Stimulated activated CD8-positive, alpha-beta memory T cell treated with anti-CD3 and anti-CD28 coated beads, Interleukin-7, amount 100 ng/mL, for 48 hours (primary cell): ENCODE measurements at regions not wholly inside any gene's neighbourhood (a gene's known extent, or its start where the extent isn't known, plus 50 kb on each side); places are given as distances from the start of the nearest gene placed in this dataset.
"Not testable (repeated sequence)": the region's sequence is repeated elsewhere in the genome, so short reads cannot be mapped to it uniquely, and the experiment has no call there.

Source experiments
- DNase-seq, 2 donors: peaks; one replicate each; pipeline ENCODE4 v3.0.0-alpha.2; 2020; ENCODE audit warnings: low read depth in 1 of 2; ENCODE audit errors: extremely low read depth in 1 of 2

DNA sequence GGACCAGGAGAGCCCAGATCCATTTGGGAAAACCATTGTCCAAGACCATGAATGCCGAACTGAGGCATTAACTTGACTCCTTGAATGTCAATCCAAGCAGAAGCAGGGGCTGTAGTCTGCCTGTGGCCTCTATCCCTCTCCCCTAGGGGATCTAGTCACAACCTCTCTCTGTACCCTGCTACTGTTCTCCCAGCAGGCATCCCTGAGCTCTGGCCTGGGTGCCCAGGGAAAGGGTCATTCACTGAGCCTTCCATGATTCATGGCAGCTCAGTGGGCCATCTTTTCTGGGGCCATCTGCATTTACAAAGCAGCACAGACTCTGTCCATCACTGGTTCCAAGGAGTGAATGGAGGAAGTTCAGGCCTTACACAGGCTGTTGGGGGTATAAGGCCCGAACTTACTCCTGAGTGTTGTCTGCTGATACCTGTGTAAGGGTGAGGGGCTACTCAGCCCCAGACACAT is 151.8 kb downstream of the ZFP36L2 start:
- no peak for DNase-seq

DNA sequence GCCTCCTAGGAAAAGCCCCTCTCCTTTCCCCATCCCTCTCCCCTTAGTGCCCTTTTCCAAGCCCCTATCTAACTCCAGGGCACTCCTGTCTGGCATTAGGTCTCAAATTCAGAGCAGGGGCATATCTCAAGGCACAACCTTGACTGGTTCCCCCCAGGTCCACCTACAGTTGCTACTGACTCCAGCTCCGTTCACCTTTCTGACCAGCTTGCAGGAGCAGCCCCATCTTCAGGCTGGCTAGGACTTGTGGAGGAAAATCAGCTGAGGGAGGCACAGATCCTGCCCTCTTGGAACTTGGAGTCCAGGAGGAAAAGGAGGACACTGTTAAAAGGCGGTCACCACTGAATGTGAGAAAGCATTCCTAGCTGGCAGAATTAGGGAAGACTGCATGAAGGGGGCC is 152.4 kb downstream of the ZFP36L2 start:
- no peak for DNase-seq

DNA sequence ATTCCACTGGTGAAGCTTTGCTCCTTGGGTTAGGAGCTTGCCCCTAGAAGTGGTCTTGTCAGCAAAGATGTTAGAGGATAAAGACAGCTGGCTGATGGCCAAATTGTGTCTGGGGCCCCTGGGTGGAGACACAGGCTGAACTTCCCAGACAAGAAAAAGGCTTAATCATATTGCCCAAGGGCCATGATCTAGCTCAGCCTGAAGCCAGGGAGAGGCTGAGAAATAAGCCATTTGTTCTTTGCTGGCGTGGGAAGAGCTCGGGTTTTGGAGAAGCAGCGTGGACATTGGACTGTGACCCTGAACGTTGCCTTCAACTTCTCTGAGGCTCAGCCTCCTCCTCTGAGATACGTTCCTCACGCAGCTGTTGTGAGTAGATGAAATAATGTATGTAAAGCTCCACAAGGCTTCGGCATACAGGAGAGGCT is 153.0 kb downstream of the ZFP36L2 start:
- DNase-seq, result no peak

DNA sequence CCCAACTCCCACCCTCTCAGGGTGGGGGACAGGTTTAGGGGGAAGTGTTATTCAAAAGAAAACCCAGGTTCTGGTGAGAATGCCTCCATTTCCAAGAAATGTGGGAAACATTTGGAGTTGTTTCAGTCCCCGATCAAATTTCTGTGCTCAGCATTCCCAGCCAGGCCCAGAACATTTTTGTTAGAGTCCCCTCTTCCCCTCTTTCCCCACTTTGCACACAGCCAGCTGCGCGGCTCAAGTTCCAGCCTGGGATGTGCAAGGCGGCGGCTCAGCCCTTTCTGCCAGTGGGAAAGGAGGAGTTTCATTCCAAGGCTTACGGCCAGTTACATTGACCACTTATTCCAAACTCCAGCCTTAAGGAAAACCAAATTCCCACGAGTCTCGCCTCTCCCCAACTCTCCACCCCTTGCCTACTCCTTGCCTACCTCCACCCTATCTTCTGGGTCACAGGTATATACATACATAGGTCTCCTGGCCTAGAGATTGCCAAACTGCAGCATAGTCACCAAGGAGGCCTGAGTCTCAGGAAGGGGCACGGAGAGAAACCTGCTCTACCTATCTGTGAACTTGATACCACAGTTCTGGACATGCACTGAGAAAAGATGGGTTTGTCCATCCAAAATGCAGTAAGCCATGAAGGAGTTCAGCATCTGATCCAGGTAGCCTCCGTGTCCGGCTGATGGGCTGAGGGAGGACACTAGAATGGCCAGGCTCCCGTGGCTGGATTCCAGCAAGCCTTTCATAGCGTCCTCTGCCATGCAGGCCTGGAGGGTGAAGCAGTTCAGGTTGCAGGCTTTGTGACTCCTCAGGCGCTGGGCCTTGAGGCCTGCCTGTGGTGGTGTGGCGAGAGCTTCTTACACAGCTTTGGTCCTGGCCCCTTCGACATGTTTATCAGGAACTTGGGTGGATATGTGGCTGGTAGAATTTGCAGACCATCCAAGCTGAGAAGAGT is 154.5 kb downstream of the ZFP36L2 start:
- no peak for DNase-seq

DNA sequence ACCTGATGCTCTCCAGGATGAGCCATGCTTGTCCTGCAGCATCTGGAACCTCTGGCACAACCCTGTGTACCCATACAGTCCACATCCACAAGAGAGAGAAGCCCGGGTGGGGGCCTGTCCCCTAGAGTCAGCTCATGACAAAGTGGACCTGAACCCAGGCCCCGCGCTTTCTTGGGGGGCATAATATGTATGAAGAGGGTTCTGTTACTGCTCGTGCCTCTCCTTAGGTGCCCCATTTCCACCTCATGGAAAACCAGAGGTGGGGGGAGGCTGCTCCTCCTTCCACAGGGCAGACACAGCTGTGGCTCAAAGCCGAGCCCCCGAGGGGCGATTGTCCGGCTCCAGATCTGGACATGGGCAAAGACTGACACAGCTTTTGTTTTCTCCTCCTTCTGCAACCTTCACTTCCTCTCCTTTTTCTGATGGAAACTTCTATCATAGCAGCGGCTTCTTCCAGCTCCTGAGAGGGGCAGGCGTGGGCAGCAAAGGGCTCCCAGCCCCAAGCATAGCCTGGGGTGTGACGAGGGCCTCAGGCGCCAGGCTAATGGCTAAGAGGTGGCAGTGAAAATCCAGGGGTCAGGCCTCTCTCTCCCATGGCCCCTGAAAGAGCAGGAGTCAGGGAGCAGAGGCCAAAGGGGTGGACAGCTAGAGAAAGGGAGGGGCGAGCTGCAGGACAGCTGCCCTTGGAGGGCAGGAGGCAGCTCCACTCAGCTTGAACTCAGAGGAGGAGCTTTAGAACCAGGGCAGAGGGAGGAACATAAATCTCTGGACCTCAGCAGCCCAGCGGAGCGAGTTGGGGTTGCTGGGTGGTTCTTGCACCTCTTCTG is 155.5 kb downstream of the ZFP36L2 start:
- DNase-seq, result no peak

DNA sequence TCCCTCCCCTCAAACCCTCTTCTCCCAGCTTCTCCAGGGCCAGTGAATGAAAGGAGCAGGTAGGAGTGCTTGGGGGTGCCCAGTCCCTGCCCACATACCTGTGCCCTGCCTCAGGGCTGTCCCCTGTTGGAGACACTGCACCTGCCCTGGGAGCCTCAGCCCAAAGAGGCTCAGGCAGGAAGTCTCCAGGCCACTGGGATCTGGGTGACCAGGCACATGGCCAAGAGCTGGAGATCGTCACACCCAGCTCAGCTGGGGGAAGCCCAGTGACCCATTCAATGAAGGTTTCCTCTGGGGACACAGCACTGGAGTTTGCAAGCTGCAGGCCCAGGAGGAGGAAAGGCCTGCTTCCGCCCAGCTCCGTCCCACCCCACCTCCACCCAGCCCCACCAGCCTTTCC is 156.4 kb downstream of the ZFP36L2 start:
- no peak for DNase-seq

DNA sequence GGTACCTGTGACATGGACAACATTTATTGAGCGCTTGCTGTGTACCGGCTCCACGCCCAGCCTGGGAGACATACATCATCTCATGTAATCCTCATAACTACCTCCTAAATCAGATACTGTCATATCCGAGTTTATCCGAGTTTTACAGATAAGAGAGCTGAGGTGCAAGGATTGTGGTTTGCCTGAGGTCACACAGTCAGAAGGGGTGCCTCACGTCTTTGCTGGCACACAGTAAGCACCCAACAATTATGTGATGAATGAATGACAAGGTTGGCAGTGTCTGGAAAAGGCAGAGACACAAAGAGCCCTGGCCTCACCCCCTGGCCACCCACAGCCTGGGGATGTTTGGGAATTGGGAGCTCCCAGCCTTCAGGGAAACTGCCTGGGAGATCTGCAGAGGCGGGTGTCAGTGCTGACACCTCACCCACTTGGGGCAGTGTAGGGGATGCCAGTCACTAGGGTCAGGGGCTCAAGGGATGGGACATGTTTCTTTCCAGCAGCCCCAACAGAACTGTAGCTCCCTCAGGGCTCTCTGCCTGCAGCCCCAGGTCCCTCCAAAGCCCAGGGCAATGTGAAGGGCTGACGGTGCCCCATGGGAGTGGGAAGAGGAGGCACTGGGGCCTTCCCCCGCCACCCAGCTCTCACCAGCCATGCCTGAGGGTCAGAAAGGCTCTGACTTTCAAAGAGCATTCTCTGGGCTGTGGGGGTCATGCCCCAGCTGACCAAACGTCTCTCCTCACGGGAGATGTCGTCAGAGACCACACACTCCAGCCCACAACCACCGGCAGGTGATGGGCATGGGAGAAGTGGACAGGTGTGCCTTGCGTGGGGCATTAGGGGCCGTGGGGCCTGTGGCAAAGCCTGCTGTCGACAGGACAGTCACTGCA is 157.5 kb downstream of the ZFP36L2 start:
- no peak for DNase-seq

DNA sequence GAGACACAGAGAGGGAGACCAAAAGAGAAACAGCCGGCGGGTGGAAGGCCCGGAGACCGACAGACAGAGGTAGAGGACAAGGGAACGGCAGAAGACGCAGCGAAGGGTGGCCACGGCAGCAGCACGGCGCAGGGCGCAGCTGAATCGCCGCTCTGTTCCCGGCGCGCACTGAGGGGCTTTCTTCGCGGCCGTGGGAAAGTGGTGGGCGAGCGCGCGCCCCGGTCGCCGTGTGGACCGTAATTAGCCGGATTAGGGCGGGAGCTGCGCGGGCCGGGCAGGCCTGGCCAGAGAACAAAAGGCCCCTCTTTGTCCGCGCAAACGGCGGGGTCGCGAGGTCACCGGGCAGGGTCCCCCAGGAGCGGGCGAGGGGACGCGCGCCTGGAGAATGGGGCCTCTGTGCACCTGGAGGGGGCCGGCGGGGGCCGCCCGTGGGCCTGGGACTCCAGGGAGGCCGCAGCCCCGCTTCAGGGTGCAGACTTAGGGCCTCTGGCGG is 158.3 kb downstream of the ZFP36L2 start:
- DNase-seq, result no peak

DNA sequence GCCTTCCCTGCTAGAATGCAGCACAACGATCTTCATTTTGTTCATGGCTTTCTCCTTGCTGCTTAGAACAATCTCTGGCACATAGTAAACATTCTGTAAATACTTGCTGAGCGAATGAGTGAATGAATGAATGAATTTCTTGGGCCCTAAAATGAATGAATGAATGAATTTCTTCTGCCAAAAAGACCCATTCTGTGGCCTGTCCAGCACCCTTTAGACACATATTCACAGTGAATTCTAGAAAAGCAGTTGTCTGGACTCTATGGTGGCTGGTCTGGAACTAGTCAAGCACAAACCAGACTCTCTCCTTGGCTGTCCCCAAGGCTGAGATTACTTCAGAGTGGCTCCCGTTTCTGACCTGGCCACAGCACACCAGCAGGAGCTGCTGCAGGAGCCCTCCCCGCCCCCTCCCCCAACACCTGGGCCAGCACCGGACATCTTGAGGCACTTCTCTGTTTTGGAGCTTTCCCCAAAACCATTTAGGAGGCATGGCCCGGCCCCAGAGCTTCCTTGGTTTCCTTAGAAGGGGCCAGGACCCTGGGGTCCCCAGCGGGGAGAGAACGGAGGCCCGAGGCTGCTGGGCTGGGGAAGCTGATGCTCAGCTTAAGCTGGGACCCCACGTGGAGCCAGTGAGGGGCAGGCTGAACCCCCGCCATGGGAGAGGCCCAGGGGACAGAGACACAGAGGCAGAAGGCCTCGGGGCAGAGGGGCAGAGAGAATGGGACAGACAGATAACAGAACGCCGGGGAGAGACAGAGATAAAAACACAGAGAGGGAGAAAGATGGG is 159.0 kb downstream of the ZFP36L2 start:
- DNase-seq, result no peak

DNA sequence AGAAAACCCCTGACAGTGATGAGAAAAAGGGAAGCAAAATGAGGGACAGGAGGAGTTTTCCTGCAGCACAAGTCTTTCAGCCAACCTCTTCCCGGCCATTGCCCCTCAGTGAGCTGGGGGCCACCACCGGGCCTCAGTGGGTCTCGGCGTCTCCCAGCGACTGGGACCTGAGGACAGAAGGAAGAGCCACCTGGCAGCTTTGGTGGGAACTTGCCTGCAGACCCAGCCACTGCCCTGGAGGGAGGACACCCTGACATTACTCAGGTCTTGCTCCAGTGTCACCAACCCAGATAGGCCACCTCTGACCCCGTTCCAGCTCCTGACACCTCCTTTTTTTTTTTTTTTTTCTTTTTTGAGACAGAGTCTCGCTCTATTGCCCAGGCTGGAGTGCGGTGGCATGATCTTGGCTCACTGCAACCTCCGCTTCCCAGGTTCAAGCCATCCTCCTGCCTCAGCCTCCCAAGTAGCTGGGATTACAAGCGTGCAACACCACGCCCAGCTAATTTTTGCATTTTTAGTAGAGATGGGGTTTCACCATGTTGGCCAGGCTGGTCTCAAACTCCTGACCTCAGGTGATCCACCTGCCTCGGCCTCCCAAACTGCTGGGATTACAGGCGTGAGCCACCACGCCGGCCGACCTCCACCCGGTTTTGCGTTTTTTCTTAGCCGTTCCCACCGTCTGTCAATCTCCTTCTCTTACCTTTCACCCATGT is 159.7 kb downstream of the ZFP36L2 start:
- DNase-seq, result not testable (repeated sequence)

DNA sequence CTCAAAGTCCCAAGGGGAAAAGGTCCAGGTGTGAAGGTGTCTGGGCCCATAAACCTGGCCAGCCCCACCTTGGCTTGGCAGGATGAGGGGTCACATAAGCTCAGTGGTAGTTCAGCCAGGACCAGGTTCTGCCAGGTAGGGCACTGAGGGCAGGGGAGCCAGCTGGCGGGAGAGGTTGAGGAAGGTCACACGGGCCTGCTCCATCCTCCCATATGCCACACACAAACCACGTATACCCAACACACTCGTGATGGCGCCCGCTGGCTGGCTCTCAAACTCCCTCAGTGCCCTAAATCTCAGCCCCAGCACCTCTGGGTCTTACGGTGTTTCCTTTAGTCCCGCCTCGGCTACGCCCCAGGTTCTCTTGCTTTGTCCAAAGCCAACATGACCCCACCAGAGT is 160.5 kb downstream of the ZFP36L2 start:
- no peak for DNase-seq

DNA sequence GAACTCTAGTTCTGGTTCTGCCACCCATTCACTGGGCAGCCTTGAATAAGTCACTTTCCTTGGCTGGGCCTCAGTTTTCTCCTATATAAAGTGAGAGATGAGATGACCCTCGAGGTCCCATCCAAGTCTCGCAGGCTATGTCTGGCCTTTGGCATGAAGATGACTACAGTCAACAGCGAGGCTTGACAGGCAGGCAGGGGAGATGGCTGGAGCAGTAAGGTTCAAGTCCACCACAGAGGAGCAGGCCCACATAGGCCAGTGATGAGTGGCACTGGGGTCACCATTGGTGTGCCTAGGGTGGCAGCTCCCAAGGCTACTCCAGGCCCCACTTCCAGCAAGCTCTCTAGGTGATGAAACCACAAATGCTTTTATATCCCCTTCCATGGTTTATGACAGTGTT is 161.4 kb downstream of the ZFP36L2 start:
- no peak for DNase-seq

DNA sequence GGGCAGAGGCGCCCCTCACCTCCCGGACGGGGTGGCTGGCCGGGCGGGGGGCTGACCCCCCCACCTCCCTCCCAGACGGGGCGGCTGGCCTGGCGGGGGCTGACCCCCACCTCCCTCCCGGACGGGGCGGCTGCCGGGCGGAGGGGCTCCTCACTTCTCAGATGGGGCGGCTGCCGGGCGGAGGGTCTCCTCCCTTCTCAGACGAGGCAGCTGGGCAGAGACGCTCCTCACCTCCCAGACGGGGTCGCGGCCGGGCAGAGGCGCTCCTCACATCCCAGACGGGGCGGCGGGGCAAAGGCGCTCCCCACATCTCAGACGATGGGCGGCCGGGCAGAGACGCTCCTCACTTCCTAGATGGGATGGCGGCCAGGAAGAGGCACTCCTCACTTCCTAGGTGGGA is 163.3 kb downstream of the ZFP36L2 start:
- DNase-seq, result not testable (repeated sequence)

DNA sequence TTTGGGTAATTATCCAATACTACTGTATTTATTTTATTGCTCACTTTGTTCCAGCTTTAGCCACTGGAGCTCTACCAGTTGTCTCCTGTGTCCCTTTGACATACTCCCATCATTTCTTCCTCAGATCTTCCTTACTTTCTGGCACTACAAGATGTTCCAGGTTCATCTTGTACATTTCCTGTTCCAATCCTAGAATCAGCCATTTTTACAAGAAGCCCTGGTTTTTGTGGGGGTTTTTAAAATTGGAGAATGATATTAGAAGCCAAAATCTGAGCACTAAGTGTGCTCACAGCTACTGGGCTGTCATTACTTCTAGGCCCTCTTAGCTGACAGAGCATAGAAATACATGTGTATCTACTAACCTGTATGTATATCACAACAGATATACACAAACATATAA is 164.3 kb downstream of the ZFP36L2 start:
- DNase-seq, result no peak

DNA sequence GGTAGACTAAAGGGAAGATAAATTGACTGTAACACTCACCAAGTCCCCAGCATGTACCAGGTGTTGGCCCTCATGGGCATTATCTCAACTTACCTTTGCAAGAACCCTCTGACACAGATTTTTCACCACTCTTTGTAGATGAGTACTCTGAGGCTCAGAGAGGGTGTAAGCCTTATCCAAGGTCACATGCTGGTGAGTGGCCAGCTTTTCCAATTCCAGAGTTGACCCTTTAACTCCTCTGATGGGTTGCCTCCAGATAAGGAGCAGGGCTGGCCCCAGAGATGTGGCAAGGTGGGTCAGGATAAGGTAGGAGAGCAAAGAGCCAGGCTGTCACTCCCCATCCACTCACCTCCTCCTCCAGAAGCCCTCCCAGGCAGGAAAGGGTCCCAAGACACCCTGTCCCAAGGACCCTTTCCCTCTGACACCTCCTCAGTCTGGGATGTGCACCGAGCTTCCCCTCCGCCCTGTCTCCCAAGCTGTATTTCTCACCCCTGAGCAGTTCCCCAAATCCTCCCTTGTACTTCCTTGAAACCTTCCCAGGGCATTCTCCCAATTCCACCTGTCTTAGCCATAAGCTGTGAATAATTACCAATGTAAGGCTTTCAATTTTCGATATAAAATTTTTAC is 165.9 kb downstream of the ZFP36L2 start:
- DNase-seq, result no peak

DNA sequence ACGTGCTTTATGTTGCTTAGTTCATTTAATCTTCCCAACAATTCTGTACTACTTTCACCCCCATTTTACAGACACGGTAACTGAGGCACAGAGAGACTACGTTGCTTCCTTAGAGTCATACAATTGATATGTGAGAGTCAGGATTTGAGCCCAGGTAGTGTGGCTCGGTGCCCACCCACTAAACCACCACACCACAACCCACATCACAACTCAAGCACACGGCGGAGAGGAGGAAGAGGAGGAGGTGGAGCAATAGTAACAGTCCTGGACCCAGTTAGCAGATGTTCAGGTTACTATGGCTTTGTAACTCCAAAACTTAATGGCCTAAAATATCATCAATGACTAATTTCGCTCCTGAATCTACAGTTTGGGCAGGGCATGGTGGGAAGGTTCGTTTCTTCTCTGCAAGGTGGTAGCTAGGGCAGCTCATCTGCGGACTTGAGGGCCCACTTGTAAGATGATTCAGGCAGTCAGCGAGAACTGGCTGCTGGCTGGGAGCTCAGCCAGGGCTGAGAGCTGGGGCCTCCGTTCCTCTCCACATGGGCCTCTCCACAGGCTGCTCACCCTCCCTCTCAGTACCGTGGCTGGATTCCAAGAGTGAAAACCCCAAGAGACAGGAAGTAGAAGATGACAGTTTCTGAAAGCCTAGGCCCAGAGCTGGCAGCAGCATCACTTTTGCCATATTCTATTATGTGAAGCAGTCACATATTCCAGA is 167.1 kb downstream of the ZFP36L2 start:
- peak; percentile 30 to 73 for DNase-seq

DNA sequence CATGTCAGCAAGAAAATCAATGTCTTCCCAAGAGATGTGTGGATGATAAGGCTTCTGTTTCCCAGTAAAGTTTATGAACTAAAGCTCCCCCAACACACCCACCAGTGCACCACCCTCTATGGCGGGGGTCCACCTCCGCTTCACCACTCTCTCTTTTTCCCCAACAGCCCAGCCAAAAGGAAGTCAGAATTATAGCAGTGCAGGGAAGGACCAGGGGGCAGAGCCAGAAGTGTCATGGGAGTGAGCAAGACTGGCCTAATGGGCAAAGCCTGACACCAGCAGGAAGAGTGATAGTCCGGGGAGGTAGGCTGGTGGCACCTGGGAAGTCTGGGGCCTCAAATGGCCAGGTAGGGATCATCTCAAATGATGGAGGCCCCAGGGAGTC is 167.7 kb downstream of the ZFP36L2 start:
- DNase-seq, result no peak
